ENCODE measurements at regions not wholly inside any gene's neighbourhood (a gene's known extent, or its start where the extent isn't known, plus 50 kb on each side); places are given as distances from the start of the nearest gene placed in this dataset.
"Not testable (repeated sequence)": the region's sequence is repeated elsewhere in the genome, so short reads cannot be mapped to it uniquely, and the experiment has no call there.

GRCh38 chr3:26068890-26069289 lies 279.0 kb downstream of the OXSM start:
- DNase-seq (ENCODE audit: low read depth), result no peak

- DNase-seq (ENCODE audit: low read depth), result no peak
Observed at GRCh38 chr3:26070854-26071253, 281.0 kb downstream of the OXSM start.

- DNase-seq (ENCODE audit: low read depth), result no peak
Observed at GRCh38 chr3:26074080-26074479, 284.2 kb downstream of the OXSM start.

GRCh38 chr3:26078539-26078938 lies 288.6 kb downstream of the OXSM start:
- no peak for DNase-seq (ENCODE audit: low read depth)

- DNase-seq (ENCODE audit: low read depth), result no peak
Observed at GRCh38 chr3:26081166-26081565, 291.3 kb downstream of the OXSM start.

GRCh38 chr3:26081806-26082205 lies 291.9 kb downstream of the OXSM start:
- no peak for DNase-seq (ENCODE audit: low read depth)

- no peak for DNase-seq (ENCODE audit: low read depth)
Observed at GRCh38 chr3:26082911-26083310, 293.0 kb downstream of the OXSM start.

- DNase-seq (ENCODE audit: low read depth), result no peak
Observed at GRCh38 chr3:26084629-26085028, 294.7 kb downstream of the OXSM start.

GRCh38 chr3:26087751-26088150 lies 297.9 kb downstream of the OXSM start:
- DNase-seq (ENCODE audit: low read depth), result no peak

- DNase-seq (ENCODE audit: low read depth), result no peak
Observed at GRCh38 chr3:26089249-26089648, 299.4 kb downstream of the OXSM start.

- no peak for DNase-seq (ENCODE audit: low read depth)
Observed at GRCh38 chr3:26090589-26090988, 300.7 kb downstream of the OXSM start.

GRCh38 chr3:26091096-26091495 lies 301.2 kb downstream of the OXSM start:
- no peak for DNase-seq (ENCODE audit: low read depth)

GRCh38 chr3:26091626-26092025 lies 301.7 kb downstream of the OXSM start:
- no peak for DNase-seq (ENCODE audit: low read depth)

GRCh38 chr3:26097111-26097510 lies 307.2 kb downstream of the OXSM start:
- DNase-seq (ENCODE audit: low read depth), result not testable (repeated sequence)

- no peak for DNase-seq (ENCODE audit: low read depth)
Observed at GRCh38 chr3:26099692-26100091, 309.8 kb downstream of the OXSM start.

- DNase-seq (ENCODE audit: low read depth), result no peak
Observed at GRCh38 chr3:26100176-26100575, 310.3 kb downstream of the OXSM start.

GRCh38 chr3:26102376-26102775 lies 312.5 kb downstream of the OXSM start:
- DNase-seq (ENCODE audit: low read depth), result no peak

- no peak for DNase-seq (ENCODE audit: low read depth)
Observed at GRCh38 chr3:26104851-26105251, 315.0 kb downstream of the OXSM start.

- DNase-seq (ENCODE audit: low read depth), result no peak
Observed at GRCh38 chr3:26105261-26105660, 315.4 kb downstream of the OXSM start.

GRCh38 chr3:26106228-26106627 lies 316.3 kb downstream of the OXSM start:
- no peak for DNase-seq (ENCODE audit: low read depth)

GRCh38 chr3:26108846-26109489 lies 319.1 kb downstream of the OXSM start:
- DNase-seq (ENCODE audit: low read depth), result no peak

- DNase-seq (ENCODE audit: low read depth), result no peak
Observed at GRCh38 chr3:26114851-26115250, 325.0 kb downstream of the OXSM start.

- DNase-seq (ENCODE audit: low read depth), result no peak
Observed at GRCh38 chr3:26118165-26118564, 328.3 kb downstream of the OXSM start.

- DNase-seq (ENCODE audit: low read depth), result no peak
Observed at GRCh38 chr3:26132942-26133341, 343.1 kb downstream of the OXSM start.
